AG09309 (cell line): ENCODE measurements at regions not wholly inside any gene's neighbourhood (a gene's known extent, or its start where the extent isn't known, plus 50 kb on each side); places are given as distances from the start of the nearest gene placed in this dataset.
"Not testable (repeated sequence)": the region's sequence is repeated elsewhere in the genome, so short reads cannot be mapped to it uniquely, and the experiment has no call there.

ENCODE experiments used
- DNase-seq: peaks from one replicate; pipeline ENCODE4 v3.0.0-alpha.2; 2010; ENCODE audit warnings: low read depth
- H3K4me3 ChIP-seq: 2 replicates; pipeline ENCODE4 v1.5.1; 2011; ENCODE audit warnings: mild to moderate bottlenecking, low read depth, low read length, moderate library complexity; ENCODE audit not compliant: control insufficient read depth
- TF ChIP-seq, protein P1 (sequence below): IDR thresholded peaks from 2 replicates; pipeline ENCODE4 v1.5.1; 2011; ENCODE audit warnings: mild to moderate bottlenecking, low read depth, low read length, inconsistent platforms; ENCODE audit not compliant: insufficient read depth, control insufficient read depth; ENCODE audit errors: missing control alignments

DNA sequence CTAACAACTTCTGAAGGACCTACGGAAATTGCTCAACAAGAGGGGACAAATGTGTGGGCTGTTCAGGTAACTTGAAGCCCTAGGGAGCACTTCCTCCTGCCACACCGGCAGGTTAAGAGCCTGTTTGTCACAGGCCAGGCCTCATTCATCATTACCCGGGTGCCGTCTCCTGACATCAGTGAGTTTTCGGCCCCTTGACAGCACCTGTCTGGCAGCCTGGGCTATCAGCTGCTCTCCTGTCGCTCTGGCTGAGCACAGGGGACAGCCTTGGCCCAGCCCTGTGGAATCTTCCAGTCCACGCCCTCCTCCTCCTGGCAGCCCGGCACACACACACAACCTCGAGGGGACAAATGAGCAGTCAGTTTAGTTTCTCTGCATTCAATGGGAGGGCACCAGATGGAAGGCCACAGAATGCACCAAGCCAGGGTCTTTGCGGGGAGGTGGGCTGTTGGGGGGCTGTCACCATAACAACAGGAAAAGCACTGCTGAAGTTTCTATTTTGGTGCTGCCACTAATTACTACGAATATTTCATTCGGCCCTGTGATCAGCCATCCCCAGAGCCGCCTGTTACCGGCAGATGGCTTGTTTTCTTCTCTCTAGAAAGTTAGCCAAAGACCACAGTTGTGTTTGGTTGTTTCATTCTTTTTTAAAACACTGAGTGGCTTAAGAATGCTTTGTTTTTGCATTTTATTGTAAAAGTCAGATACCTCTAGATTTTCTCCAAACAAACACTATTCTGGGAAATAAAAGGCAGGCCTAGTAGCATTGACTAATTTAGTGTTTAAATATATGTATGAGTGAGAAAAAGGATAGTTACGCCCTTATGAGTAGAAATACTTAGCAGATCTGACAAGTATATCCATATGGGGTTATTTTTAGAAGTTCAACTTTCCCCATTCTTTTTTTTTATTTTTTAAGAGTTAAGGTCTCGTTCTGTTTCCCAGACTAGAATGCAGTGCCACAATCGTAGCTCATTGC, 189.9 kb upstream of the NDUFV2 start:
- TF ChIP-seq, protein P1, sequence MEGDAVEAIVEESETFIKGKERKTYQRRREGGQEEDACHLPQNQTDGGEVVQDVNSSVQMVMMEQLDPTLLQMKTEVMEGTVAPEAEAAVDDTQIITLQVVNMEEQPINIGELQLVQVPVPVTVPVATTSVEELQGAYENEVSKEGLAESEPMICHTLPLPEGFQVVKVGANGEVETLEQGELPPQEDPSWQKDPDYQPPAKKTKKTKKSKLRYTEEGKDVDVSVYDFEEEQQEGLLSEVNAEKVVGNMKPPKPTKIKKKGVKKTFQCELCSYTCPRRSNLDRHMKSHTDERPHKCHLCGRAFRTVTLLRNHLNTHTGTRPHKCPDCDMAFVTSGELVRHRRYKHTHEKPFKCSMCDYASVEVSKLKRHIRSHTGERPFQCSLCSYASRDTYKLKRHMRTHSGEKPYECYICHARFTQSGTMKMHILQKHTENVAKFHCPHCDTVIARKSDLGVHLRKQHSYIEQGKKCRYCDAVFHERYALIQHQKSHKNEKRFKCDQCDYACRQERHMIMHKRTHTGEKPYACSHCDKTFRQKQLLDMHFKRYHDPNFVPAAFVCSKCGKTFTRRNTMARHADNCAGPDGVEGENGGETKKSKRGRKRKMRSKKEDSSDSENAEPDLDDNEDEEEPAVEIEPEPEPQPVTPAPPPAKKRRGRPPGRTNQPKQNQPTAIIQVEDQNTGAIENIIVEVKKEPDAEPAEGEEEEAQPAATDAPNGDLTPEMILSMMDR = no peak
- no peak for DNase-seq
- H3K4me3 ChIP-seq = no peak overlapping the region

DNA sequence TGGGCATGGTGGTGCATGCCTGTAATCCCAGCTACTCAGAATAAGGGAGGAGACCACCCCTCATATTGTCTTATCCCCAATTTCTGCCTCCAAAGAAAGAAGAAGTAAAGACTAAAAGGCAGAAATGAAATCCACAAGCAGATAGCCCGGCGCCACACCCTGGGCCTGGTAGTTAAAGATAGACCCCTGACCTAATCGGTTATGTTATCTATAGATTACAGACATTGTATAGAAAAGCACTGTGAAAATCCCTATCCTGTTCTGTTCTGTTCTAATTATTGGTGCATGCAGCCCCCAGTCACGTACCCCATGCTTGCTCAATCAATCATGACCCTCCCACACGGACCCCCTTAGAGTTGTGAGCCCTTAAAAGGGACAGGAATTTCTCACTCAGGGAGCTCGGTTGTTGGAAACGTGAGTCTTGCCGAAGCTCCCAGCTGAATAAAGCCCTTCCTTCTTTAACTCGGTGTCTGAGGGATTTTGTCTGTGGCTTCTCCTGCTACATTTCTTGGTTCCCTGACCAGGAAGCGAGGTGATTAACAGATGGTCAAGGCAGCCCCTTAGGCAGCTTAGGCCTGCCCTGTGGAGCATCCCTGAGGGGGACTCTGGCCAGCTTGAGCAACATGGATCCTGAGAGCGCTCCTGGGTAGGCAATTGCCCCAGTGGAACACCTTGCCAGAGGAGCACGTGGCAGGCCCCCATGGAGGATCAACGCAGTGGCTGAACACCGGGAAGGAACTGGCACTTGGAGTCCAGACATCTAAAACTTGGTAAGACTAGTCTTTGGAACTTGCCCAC, 188.7 kb upstream of the NDUFV2 start:
- DNase-seq = not testable (repeated sequence)

DNA sequence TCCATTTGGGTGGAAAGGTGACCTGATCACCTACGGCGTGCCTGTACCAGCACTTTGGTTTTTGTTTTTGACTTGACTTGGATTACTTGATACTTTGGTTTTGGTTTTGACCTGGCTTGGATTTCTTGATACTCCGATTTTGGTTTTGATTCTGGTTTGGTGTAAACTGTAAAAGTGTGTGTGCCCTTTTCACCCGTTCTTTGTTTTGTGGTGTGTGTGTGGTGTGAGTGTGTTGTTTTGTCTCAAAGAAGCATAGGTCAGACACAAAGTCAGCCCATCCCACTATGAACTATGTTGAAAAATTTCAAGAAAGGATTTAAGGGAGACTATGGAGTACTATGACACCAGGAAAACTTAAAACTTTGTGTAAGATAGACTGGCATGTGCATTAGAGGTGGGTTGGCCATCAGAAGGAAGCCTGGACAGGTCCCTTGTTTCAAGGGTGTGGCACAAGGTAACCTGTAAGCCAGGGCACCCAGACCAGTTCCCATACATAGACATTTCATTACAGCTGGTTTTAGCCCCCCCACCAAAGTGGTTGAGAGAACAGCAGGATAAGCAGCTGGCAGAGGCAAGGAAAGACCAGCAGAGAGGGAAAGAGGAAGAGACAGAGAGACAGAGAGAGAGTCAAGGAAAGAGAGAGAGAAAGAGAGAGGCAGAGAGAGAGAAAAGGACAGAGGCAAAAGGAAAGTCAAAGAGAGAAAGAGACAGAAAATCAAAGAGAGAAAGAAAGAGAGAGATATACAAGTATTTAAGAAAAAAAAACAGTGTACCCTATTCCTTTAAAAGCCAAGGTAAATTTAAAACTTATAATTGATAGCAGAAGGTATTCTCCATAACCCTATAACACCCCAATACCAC, 187.9 kb upstream of the NDUFV2 start:
- H3K4me3 ChIP-seq, DNase-seq: not testable (repeated sequence)

More for the DNA sequence above, 188.7 kb upstream of the NDUFV2 start:
- not testable (repeated sequence) for H3K4me3 ChIP-seq

DNA sequence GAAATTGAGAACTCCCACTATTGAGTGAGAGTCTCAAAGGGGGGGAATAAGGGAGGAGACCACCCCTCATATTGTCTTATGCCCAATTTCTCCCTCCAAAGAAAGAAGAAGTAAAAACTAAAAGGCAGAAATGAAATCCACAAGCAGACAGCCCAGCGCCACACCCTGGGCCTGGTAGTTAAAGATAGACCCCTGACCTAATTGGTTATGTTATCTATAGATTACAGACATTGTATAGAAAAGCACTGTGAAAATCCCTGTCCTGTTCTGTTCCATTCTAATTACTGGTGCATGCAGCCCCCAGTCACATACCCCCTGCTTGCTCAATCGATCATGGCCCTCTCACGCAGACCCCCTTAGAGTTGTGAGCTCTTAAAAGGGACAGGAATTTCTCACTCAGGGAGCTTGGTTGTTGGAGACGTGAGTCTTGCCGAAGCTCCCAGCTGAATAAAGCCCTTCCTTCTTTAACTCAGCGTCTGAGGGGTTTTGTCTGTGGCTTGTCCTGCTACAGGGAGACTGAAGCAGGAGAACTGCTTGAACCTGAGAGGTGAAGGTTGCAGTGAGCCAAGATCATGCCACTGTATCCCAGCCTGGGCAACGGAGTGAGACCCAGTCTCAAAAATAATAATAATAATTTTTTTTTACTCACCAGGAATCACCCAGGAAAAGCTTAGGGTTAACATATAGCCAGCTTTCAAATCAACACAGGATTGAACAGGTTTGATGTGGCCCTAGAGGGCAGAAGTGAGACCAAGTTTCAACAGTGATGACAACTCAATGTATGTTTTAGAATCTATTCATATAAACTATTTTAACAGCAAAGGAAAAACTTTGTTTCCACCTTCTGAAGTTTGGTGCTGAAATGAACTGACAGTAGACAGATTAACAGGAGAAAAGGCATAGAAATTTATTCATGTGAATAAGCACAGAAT, 181.4 kb upstream of the NDUFV2 start:
- H3K4me3 ChIP-seq, DNase-seq: not testable (repeated sequence)
- TF ChIP-seq, protein P1 = peak; percentile 12

DNA sequence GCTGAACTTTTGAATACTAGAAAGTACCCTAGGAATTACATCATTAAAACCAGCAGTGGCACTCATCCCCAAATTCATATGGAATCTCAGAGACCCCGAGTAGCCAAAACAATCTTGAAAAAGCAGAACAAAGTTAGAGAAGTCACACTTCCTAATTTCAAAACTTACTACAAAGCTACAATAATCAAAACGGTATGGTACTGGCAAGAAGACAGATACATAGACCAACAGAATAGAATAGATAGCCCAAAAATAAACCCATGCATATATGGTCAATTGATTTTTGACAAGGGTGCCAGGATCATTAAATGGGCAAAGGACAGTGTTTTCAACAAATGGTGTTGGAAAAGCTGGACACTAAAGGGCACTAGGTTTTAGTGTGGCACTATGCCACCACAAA, 176.0 kb upstream of the NDUFV2 start:
- TF ChIP-seq, protein P1 = no peak
- no peak for DNase-seq
- H3K4me3 ChIP-seq = no peak overlapping the region

DNA sequence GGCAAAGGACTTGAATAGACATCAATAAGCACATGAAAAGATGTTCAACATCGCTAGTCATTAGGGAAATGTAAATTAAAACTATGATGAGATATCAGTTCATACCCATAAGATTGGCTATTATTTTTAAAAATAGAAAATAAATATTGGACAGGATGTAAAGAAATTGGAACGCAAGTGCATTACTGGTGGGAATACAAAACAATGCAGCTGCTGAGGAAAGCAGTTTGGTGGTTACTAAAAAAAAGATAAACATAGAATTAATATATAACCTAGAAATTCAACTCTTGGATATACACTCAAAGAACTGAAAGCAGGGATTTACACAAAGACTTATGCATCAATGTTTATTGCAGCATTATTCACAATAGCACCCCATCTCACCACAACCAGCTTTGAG, 174.5 kb upstream of the NDUFV2 start:
- TF ChIP-seq, protein P1 = no peak
- no peak for DNase-seq
- H3K4me3 ChIP-seq = no peak overlapping the region
